H1 (cell line): ENCODE measurements at regions not wholly inside any gene's neighbourhood (a gene's known extent, or its start where the extent isn't known, plus 50 kb on each side); places are given as distances from the start of the nearest gene placed in this dataset.

Experiments used
- EP300 ChIP-seq, 2 experiments: IDR thresholded peaks; 1 replicate in 1 of 2; 2 replicates in 1 of 2; pipeline ENCODE4 v1.6.1; 2011 to 2012; ENCODE audit warnings: low read depth in 2 of 2, low read length in 2 of 2, mild to moderate bottlenecking in 2 of 2, borderline replicate concordance in 1 of 2, inconsistent platforms in 1 of 2, moderate library complexity in 1 of 2
- HDAC2 ChIP-seq, 2 experiments: fragments of 300-600 bp in 1 of 2; sonication (generic) in 1 of 2; IDR thresholded peaks; 2 replicates each; pipeline ENCODE4 v1.6.1; 2011 to 2012; ENCODE audit warnings: low read depth in 2 of 2, low read length in 2 of 2, mild to moderate bottlenecking in 2 of 2, moderate library complexity in 2 of 2, borderline replicate concordance in 1 of 2, inconsistent platforms in 1 of 2
- HDAC6 ChIP-seq: IDR thresholded peaks from one replicate; pipeline ENCODE4 v1.7.1; 2012; ENCODE audit warnings: low read depth, mild to moderate bottlenecking, inconsistent platforms, low read length, moderate library complexity
- POLR2A ChIP-seq, 2 experiments: IDR thresholded peaks; 1 replicate in 1 of 2; 2 replicates in 1 of 2; pipeline ENCODE4 v1.6.1; 2011; ENCODE audit warnings: low read depth in 2 of 2, low read length in 2 of 2, mild to moderate bottlenecking in 2 of 2; ENCODE audit errors: control extremely low read depth in 1 of 2
- TAF7 ChIP-seq: optimal IDR thresholded peaks from 2 replicates; pipeline ENCODE3; 2011; ENCODE audit warnings: low read depth, mild to moderate bottlenecking, inconsistent platforms, low read length, moderate library complexity, borderline replicate concordance

DNA sequence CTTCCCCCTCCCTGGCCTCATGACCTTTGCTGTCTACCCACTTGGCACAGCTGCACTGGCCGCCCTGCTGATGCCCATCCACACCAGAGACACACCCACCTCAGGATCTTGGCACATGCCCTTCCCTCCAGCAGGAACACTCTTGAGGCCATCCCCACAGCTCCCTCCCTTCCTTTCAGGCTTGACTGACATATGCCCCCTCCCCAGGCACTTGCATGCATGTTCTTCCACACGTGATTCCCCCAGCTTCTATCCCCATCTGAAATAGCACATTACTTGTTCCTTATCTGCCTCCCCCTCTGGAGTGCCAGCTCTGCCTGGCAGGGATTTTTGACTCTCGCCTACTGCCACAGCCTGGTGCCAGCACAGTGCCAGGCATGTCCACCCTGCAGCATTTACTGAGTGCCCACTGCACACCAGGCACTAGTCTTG, 98.5 kb upstream of the SLC25A33 start (continued):
- TF ChIP-seq HDAC2 (IDR thresholded peaks at IDR 0.05; ENCODE audit: borderline replicate concordance in 1 of 2, low read depth in 2 of 2, low read length in 2 of 2) (no peak), TAF7 (no peak), HDAC6 (no peak), EP300 (IDR thresholded peaks at IDR 0.05; ENCODE audit: borderline replicate concordance in 1 of 2, low read depth in 2 of 2, low read length in 2 of 2) (no peak), POLR2A (IDR thresholded peaks at IDR 0.05; ENCODE audit: control extremely low read depth in 1 of 2, low read depth in 2 of 2, low read length in 2 of 2) (no peak)
